Thymus (tissue), 11 donors: ENCODE measurements at regions not wholly inside any gene's neighbourhood (a gene's known extent, or its start where the extent isn't known, plus 50 kb on each side); places are given as distances from the start of the nearest gene placed in this dataset.

Experiments used
- DNase-seq, 9 donors: peaks; one replicate each; pipeline ENCODE4 v3.0.0-alpha.2; 2013; ENCODE audit warnings: low spot score in 9 of 9, low read depth in 6 of 9, missing footprints in 1 of 9
- H3K27ac ChIP-seq, 2 donors: one replicate each; pipeline ENCODE4 v1.5.1; 2013; ENCODE audit warnings: control low read depth in 1 of 2, low read depth in 1 of 2, low read length in 1 of 2, mild to moderate bottlenecking in 1 of 2, moderate library complexity in 1 of 2
- H3K27me3 ChIP-seq, 2 donors: one replicate each; pipeline ENCODE4 v1.5.1; 2013; ENCODE audit warnings: low read length in 1 of 2; ENCODE audit not compliant: control insufficient read depth in 2 of 2, insufficient read depth in 1 of 2
- H3K36me3 ChIP-seq, 2 donors: one replicate each; pipeline ENCODE4 v1.5.1; 2013; ENCODE audit warnings: low read length in 1 of 2, mild to moderate bottlenecking in 1 of 2, moderate library complexity in 1 of 2; ENCODE audit not compliant: control insufficient read depth in 2 of 2, insufficient read depth in 2 of 2
- H3K4me1 ChIP-seq, 2 donors: one replicate each; pipeline ENCODE4 v1.5.1; 2013; ENCODE audit warnings: low read length in 2 of 2; ENCODE audit not compliant: control insufficient read depth in 2 of 2, insufficient read depth in 2 of 2
- H3K4me3 ChIP-seq, 2 donors: one replicate each; pipeline ENCODE4 v1.5.1; 2013; ENCODE audit warnings: low read length in 2 of 2, control low read depth in 1 of 2, mild to moderate bottlenecking in 1 of 2
- H3K9me3 ChIP-seq, 2 donors: one replicate each; pipeline ENCODE4 v1.5.1; 2013; ENCODE audit warnings: low read length in 1 of 2, mild to moderate bottlenecking in 1 of 2; ENCODE audit not compliant: control insufficient read depth in 2 of 2, insufficient read depth in 1 of 2
- WGBS: extraction: QIAGEN DNeasy Blood & Tissue Kit; methylation state at CpG from one replicate; pipeline ENCODE4 v1.1.7; 2013; 5-methylcytosine and 5-hydroxymethylcytosine counted together
- donor health status: healthy.

DNA sequence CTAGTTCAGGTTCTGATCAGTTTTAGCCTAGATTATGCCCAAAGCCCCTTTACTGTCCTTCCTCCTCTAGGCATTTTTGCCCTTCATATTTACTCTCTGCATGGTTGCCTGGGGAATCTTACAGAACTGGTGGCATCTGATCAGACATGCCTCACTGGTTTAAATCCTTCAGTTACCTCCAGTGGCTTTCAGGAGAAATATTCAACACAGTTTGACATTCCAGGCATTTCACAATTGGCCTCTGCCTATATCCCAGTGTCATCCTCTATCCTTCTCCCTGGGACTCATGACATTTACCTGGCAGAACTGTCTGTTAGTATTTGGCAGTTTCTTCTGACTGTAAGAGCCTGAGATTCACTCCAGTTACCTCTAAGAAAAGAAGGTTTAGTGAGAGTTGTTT is 152.9 kb upstream of the MEIS1 start:
- no peak overlapping the region for H3K4me3 ChIP-seq
- H3K36me3 ChIP-seq = no peaks in the 10 kb centered on the region
- no peak overlapping the region for H3K27ac ChIP-seq
- no peaks in the 10 kb centered on the region for H3K4me1 ChIP-seq
- no peak for DNase-seq
- H3K9me3 ChIP-seq = no peaks in the 10 kb centered on the region
- no peaks in the 10 kb centered on the region for H3K27me3 ChIP-seq

GRCh38 chr2:66279024-66279423 is 155.9 kb upstream of the MEIS1 start:
- 94% methylated on average over 6 of the region's 6 CpGs for WGBS
- Histone ChIP-seq H3K9me3 (no peaks in the 10 kb centered on the region), H3K27me3 (no peaks in the 10 kb centered on the region), H3K27ac (no peak overlapping the region), H3K4me3 (no peak overlapping the region), H3K4me1 (no peaks in the 10 kb centered on the region), H3K36me3 (no peaks in the 10 kb centered on the region)
- no peak for DNase-seq

GRCh38 chr2:66275984-66276383 is 158.9 kb upstream of the MEIS1 start:
- Histone ChIP-seq H3K9me3 (no peaks in the 10 kb centered on the region), H3K4me1 (no peaks in the 10 kb centered on the region), H3K27me3 (no peaks in the 10 kb centered on the region), H3K36me3 (no peaks in the 10 kb centered on the region), H3K27ac (no peak overlapping the region), H3K4me3 (no peak overlapping the region)
- no peak for DNase-seq
- WGBS = 76% methylated on average over 1 of the region's 1 CpG

GRCh38 chr2:66273933-66274490 is 160.9 kb upstream of the MEIS1 start:
- Histone ChIP-seq H3K4me1 (no peaks in the 10 kb centered on the region), H3K4me3 (no peak overlapping the region), H3K27ac (no peak overlapping the region), H3K36me3 (no peaks in the 10 kb centered on the region), H3K9me3 (no peaks in the 10 kb centered on the region), H3K27me3 (no peaks in the 10 kb centered on the region)
- 86% methylated on average over 4 of the region's 4 CpGs for WGBS
- no peak for DNase-seq

DNA sequence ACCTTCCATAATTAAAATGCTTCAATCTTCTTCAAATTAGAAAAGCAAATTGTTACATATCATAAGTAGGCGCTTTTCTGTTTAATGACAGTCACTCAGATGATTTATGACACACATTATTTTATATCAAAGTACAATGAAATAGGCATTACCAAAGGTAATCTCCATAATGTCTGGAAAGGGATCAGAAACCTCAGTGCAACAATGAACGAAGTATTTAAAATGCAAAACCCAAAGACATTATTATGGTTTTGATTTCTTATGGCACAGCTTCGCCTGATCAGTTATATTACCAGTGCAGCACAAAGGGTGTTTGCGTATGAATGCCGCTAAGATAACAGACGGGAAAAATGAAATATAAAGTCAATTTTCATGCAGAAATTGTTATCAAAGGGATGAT is 162.2 kb upstream of the MEIS1 start:
- 95% methylated on average over 6 of the region's 6 CpGs for WGBS
- DNase-seq = no peak
- H3K4me3 ChIP-seq = no peak overlapping the region
- no peaks in the 10 kb centered on the region for H3K36me3 ChIP-seq
- no peaks in the 10 kb centered on the region for H3K27me3 ChIP-seq
- H3K27ac ChIP-seq = no peak overlapping the region
- H3K9me3 ChIP-seq = no peaks in the 10 kb centered on the region
- H3K4me1 ChIP-seq = no peaks in the 10 kb centered on the region

DNA sequence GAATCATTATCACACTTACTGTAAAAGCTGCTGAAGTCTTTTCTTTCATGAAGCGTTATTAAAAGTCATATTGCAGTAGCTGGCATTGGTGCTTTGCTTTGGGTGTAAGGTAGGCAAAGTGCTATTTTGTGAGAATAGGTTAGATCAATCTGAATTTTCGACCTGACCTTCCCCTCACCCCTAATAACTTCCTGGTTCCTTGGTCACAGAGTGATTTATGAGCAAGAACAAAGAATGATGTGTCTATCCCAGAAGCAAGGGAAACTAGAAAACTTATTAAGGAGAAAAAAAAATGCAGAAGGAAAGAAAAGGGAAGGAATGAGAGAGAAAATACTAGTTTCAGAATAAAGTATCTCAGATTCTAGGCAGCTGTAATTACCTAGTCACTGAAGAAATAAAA is 163.1 kb upstream of the MEIS1 start:
- no peak for DNase-seq
- no peak overlapping the region for H3K27ac ChIP-seq
- H3K36me3 ChIP-seq = no peaks in the 10 kb centered on the region
- no peaks in the 10 kb centered on the region for H3K9me3 ChIP-seq
- no peaks in the 10 kb centered on the region for H3K4me1 ChIP-seq
- H3K27me3 ChIP-seq = no peaks in the 10 kb centered on the region
- 43% methylated on average over 2 of the region's 2 CpGs for WGBS
- no peak overlapping the region for H3K4me3 ChIP-seq

- no peak overlapping the region for H3K27ac ChIP-seq
- no peaks in the 10 kb centered on the region for H3K9me3 ChIP-seq
- H3K27me3 ChIP-seq = no peaks in the 10 kb centered on the region
- no peaks in the 10 kb centered on the region for H3K36me3 ChIP-seq
- WGBS = 97% methylated on average over 1 of the region's 1 CpG
- no peak overlapping the region for H3K4me3 ChIP-seq
- H3K4me1 ChIP-seq = no peaks in the 10 kb centered on the region
- DNase-seq = no peak
These were observed 164.7 kb upstream of the MEIS1 start for GRCh38 chr2:66270247-66270646.

DNA sequence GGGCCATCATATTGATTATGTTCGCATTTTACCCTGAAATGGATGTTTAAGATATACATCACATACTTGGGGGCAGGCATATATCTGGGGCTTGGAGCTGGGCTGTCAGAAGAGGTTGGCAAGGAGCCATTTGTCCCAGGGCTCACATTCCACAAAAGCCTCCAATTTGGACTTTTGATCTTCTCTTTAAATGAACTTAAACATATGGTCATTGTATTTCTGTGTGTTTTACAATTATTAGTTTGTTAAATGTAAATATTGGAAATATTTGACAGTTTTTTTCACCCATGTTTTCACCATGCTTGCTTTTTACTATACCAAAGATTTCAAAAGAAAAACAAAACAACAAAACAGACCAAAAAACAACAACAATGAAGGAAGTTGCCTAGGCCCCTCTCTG is 165.8 kb upstream of the MEIS1 start:
- 94% methylated on average over 1 of the region's 1 CpG for WGBS
- H3K4me3 ChIP-seq = no peak overlapping the region
- no peaks in the 10 kb centered on the region for H3K36me3 ChIP-seq
- no peaks in the 10 kb centered on the region for H3K27me3 ChIP-seq
- no peaks in the 10 kb centered on the region for H3K4me1 ChIP-seq
- no peak overlapping the region for H3K27ac ChIP-seq
- H3K9me3 ChIP-seq = no peaks in the 10 kb centered on the region
- no peak for DNase-seq

DNA sequence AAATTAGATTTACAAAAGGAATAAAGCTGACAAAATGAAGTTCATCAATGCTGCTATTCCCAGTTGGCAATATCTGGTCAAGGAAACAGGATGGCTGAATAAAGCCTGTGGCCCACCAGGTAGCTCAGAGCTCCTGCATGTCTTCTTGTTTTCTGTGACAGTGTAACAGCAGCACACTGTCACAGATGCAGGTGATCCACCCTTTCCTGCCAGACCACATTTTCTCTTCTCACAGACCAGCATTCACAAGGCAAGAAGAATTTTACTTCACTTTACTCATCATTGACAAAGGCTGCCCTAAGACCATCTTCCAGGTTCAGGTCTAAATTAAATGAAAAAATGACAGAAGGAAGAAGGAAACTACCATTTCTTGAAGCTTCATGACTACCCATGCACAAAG is 166.2 kb upstream of the MEIS1 start:
- Histone ChIP-seq H3K4me1 (no peaks in the 10 kb centered on the region), H3K27ac (no peak overlapping the region), H3K9me3 (no peaks in the 10 kb centered on the region), H3K36me3 (no peaks in the 10 kb centered on the region), H3K27me3 (no peaks in the 10 kb centered on the region), H3K4me3 (no peak overlapping the region)
- no peak for DNase-seq

DNA sequence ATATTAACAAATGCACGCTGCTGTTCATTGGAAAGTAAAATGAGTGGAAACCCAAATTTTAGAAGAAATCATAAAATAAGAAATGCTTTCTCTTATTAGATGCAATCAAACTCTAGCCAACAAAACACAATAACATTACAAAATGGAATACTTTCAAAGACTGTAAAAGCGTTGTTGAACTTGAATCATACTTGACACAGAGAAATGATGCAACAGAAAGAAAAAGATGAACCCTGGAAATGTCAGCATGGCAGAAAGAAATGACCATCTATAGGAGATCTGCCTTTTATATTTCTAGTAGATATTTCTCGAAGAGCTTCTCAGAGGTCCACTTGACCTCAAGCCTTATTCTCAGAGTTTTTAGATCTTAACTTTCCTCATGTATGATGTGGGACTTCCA is 170.6 kb upstream of the MEIS1 start:
- Histone ChIP-seq H3K4me3 (no peak overlapping the region), H3K9me3 (no peaks in the 10 kb centered on the region), H3K27ac (no peak overlapping the region), H3K4me1 (no peaks in the 10 kb centered on the region), H3K36me3 (no peaks in the 10 kb centered on the region), H3K27me3 (no peaks in the 10 kb centered on the region)
- 91% methylated on average over 3 of the region's 3 CpGs for WGBS
- no peak for DNase-seq
